Mesothelial cell of epicardium (in vitro differentiated cells): ENCODE measurements at regions not wholly inside any gene's neighbourhood (a gene's known extent, or its start where the extent isn't known, plus 50 kb on each side); places are given as distances from the start of the nearest gene placed in this dataset.

Experiments
- DNase-seq, 2 experiments: peaks; one replicate each; pipeline ENCODE4 v3.0.0; 2021; ENCODE audit warnings: low spot score in 2 of 2; ENCODE audit not compliant: unreplicated experiment in 2 of 2
- H3K27ac Mint-ChIP-seq: 2 replicates; pipeline ENCODE4 v1.8.0; 2021; ENCODE audit warnings: mixed read lengths
- H3K27me3 Mint-ChIP-seq: 2 replicates; pipeline ENCODE4 v1.8.0; 2021; ENCODE audit warnings: low read depth, mixed read lengths
- H3K36me3 Mint-ChIP-seq: 2 replicates; pipeline ENCODE4 v1.8.0; 2021; ENCODE audit warnings: mixed read lengths
- H3K4me1 Mint-ChIP-seq: 2 replicates; pipeline ENCODE4 v1.8.0; 2021; ENCODE audit warnings: mixed read lengths
- H3K4me3 Mint-ChIP-seq: 2 replicates; pipeline ENCODE4 v1.8.0; 2021; ENCODE audit warnings: mild to moderate bottlenecking, moderate library complexity, mixed read lengths
- H3K9me3 Mint-ChIP-seq: 2 replicates; pipeline ENCODE4 v1.8.0; 2021; ENCODE audit warnings: mixed read lengths
- TF ChIP-seq, protein P1 (sequence below): fragments of 200-600 bp; sonication (generic); IDR thresholded peaks from one replicate; pipeline ENCODE4 v1.5.0; 2021; ENCODE audit warnings: antibody characterized with exemption; ENCODE audit not compliant: unreplicated experiment

DNA sequence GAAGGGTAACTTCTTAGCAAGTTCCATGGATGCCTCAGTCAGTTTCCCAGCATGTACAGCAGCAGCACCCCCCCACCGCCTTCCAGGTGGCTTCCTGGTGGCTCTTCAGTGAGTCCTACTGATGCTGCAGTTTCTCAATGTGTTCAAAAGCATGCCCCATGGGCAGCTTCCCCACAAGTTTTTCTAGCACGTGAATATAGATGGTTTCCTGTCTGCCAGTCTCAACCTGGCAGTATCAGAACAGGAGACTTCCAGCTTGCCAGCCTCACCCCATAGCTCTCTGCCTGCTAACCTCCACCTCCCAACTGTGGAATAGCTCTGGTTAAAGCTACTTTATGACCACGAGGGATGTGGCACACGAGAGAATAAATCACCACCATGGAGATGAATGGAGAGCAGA lies 188.3 kb upstream of the SLCO3A1 start:
- Mint-ChIP-seq H3K4me1 (no peaks in the 10 kb centered on the region), H3K27ac (no peak overlapping the region), H3K27me3 (peaks cover 14% of the 10 kb centered on the region), H3K4me3 (no peak overlapping the region), H3K9me3 (no peaks in the 10 kb centered on the region), H3K36me3 (no peaks in the 10 kb centered on the region)
- DNase-seq = no peak
- TF ChIP-seq, protein P1, sequence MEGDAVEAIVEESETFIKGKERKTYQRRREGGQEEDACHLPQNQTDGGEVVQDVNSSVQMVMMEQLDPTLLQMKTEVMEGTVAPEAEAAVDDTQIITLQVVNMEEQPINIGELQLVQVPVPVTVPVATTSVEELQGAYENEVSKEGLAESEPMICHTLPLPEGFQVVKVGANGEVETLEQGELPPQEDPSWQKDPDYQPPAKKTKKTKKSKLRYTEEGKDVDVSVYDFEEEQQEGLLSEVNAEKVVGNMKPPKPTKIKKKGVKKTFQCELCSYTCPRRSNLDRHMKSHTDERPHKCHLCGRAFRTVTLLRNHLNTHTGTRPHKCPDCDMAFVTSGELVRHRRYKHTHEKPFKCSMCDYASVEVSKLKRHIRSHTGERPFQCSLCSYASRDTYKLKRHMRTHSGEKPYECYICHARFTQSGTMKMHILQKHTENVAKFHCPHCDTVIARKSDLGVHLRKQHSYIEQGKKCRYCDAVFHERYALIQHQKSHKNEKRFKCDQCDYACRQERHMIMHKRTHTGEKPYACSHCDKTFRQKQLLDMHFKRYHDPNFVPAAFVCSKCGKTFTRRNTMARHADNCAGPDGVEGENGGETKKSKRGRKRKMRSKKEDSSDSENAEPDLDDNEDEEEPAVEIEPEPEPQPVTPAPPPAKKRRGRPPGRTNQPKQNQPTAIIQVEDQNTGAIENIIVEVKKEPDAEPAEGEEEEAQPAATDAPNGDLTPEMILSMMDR = no peak

DNA sequence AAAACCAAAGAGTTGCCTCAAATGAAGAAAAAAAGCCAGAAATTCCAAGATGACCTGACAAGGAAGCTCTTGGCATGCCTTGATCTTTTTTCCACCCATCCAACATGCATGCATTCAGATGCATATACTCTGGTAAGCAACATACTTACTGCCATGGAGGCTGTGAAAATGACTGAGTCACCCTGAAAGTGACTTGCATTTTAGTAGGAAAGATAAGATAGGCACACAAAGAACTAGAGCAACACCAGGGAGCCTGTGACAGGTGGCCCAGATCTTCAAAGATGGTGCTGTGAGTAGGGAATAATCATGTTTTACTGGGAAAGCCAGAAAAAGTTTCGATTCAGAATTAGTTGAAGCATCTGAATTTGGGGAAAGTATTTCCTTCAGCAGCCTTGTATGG lies 185.1 kb upstream of the SLCO3A1 start:
- DNase-seq = no peak
- Mint-ChIP-seq H3K4me1 (no peaks in the 10 kb centered on the region), H3K27ac (no peak overlapping the region), H3K36me3 (no peaks in the 10 kb centered on the region), H3K4me3 (no peak overlapping the region), H3K9me3 (no peaks in the 10 kb centered on the region), H3K27me3 (peaks cover 23% of the 10 kb centered on the region)
- TF ChIP-seq, protein P1 = no peak

DNA sequence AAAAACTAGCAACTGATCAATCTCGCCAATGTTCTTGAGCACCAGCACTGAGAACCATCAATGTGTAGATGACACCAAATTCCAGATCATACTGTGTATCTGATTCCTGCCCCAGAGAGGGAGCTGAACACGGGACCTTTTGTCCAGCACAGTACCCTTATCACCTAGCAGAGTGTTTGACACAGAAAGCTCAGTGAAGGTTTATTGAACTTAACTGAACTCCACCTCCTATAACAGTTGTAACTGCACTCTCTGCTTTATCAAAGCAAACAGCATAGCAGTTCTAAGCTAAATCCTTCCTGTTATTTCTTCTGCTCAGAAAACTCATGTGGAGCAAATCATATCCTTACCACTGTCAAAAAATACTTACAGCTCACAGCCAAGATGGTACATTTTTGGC lies 183.4 kb upstream of the SLCO3A1 start:
- H3K4me1 Mint-ChIP-seq = no peaks in the 10 kb centered on the region
- TF ChIP-seq, protein P1 = no peak

DNA sequence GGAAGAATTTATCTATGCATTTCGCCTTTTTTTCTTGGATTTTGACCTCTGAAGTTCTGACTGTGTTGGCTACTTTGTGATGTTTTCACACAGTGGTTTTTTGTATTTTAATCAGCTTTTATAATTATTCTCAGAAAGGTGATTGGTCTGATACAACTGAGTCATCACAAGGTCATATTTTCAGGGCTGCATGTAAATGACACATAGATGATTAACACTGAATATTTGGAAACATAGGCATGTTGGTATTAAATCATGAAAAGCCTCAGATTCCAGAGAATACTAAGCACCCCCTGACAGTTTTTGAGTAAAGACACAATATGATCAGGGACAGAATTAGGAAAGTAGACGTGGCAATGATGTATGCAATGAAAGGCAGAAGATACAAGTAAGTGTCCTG lies 175.5 kb upstream of the SLCO3A1 start:
- no peaks in the 10 kb centered on the region for H3K4me1 Mint-ChIP-seq
- H3K27me3 Mint-ChIP-seq = peaks cover 57% of the 10 kb centered on the region
- no peak for DNase-seq
- peaks cover 14% of the 10 kb centered on the region for H3K9me3 Mint-ChIP-seq
- no peak overlapping the region for H3K4me3 Mint-ChIP-seq
- TF ChIP-seq, protein P1 = no peak
- no peak overlapping the region for H3K27ac Mint-ChIP-seq
- no peaks in the 10 kb centered on the region for H3K36me3 Mint-ChIP-seq

More for the DNA sequence above, 183.4 kb upstream of the SLCO3A1 start:
- peaks cover 14% of the 10 kb centered on the region for H3K9me3 Mint-ChIP-seq
- H3K27ac Mint-ChIP-seq = no peak overlapping the region
- H3K27me3 Mint-ChIP-seq = peaks cover 27% of the 10 kb centered on the region
- no peaks in the 10 kb centered on the region for H3K36me3 Mint-ChIP-seq
- H3K4me3 Mint-ChIP-seq = no peak overlapping the region
- no peak for DNase-seq

DNA sequence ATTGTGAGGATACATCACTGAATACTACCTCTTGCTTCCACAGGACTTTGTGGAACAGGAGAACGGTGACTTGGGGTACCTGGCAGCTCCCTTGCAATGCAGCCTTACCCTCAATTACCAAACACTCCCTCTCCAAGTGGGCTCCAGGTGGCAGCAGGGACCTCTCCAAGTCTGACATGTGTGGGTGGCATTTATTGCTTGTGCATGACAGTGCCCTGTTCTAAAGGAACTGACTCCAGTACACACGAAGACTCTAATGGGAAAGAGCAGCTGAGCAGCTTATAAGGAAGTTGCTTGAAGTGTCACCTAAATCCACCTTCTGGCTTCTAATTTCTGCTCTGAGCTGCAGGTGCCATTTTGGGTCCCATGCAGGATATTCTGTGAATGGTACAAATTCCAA lies 174.1 kb upstream of the SLCO3A1 start:
- Mint-ChIP-seq H3K27me3 (peaks cover 67% of the 10 kb centered on the region), H3K4me1 (no peaks in the 10 kb centered on the region), H3K27ac (no peak overlapping the region), H3K36me3 (no peaks in the 10 kb centered on the region), H3K4me3 (no peak overlapping the region), H3K9me3 (peaks cover 7% of the 10 kb centered on the region)
- DNase-seq = no peak
- TF ChIP-seq, protein P1 = no peak

DNA sequence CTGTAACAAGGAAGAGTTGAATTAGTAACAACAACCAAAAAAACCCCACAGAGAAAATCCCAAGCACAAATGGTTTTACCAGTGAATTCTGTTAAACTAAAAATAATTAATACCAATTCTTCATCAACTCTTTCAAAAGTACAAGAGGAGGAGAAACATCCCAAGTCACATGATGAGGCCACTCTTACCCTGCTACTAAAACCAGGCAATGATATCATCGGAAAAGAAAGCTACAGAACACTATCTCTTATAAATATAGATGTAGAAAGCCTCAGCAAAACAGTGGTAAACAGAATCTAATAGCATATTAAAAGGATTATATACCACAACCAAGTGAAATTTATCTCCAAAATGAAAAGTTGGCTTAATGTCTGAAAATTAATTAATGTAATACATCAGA lies 168.1 kb upstream of the SLCO3A1 start:
- Mint-ChIP-seq H3K9me3 (peaks cover 4% of the 10 kb centered on the region), H3K4me1 (no peaks in the 10 kb centered on the region), H3K36me3 (no peaks in the 10 kb centered on the region), H3K27ac (no peak overlapping the region), H3K27me3 (peaks cover 55% of the 10 kb centered on the region), H3K4me3 (no peak overlapping the region)
- TF ChIP-seq, protein P1 = no peak
- DNase-seq = no peak
